ENCODE measurements at regions not wholly inside any gene's neighbourhood (a gene's known extent, or its start where the extent isn't known, plus 50 kb on each side); places are given as distances from the start of the nearest gene placed in this dataset.

DNA sequence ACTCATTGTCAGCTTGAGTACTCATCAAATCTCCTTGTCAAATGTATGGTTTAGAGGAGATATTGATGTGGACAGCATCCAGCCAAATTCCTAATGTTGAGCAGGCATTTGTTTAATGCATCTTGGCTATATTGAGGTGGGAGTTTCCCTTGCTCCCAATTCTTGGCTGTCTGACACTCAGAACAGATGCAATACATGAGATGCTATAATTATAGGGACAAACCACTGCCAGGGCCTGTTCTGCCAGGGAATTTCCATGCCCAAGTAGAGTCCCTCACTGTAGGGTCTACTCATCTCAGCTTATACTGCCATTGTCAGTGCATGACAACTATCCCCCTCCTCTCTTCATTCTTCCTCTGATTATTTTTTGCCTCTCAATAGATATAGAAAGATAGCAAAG lies 392.0 kb upstream of the KCNN2 start:
- TF ChIP-seq, protein P1, sequence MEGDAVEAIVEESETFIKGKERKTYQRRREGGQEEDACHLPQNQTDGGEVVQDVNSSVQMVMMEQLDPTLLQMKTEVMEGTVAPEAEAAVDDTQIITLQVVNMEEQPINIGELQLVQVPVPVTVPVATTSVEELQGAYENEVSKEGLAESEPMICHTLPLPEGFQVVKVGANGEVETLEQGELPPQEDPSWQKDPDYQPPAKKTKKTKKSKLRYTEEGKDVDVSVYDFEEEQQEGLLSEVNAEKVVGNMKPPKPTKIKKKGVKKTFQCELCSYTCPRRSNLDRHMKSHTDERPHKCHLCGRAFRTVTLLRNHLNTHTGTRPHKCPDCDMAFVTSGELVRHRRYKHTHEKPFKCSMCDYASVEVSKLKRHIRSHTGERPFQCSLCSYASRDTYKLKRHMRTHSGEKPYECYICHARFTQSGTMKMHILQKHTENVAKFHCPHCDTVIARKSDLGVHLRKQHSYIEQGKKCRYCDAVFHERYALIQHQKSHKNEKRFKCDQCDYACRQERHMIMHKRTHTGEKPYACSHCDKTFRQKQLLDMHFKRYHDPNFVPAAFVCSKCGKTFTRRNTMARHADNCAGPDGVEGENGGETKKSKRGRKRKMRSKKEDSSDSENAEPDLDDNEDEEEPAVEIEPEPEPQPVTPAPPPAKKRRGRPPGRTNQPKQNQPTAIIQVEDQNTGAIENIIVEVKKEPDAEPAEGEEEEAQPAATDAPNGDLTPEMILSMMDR (IDR thresholded peaks at IDR 0.05), result no peak
- TF ChIP-seq POLR2A (IDR thresholded peaks at IDR 0.05), result no peak
